ENCODE measurements at regions not wholly inside any gene's neighbourhood (a gene's known extent, or its start where the extent isn't known, plus 50 kb on each side); places are given as distances from the start of the nearest gene placed in this dataset.

DNA sequence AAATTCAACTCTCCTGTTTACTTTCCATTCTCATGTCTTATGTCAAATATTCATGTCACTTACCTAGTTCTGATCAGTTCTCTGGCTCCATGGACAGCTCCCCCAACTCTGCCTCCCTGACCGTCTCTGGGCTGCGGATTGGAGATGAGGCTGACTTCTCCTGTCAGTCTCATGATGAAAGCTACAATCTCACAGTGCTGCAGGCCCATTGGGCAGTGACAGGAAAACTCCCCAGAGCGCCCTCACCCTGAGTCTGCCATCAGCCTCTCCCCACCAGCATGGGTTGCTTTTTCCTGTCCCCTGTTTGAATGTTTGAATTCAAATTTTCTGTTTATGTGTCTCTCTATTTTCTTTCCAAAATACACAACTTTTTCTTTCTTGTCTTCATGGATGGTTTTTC lies 63.8 kb upstream of the TOP3B start:
- ChIA-PET POLR2A (no interaction called here), CTCF (no interaction called here)
- ATAC-seq (ENCODE audit: poor library complexity) (no peak), DNase-seq (no peak)
- Mint-ChIP-seq H3K4me3 (no peak overlapping the region), H3K9me3 (no peaks in the 10 kb centered on the region), H3K4me1 (ENCODE audit: low read depth) (no peaks in the 10 kb centered on the region), H3K27me3 (peaks cover 26% of the 10 kb centered on the region), H3K36me3 (ENCODE audit: low read depth) (no peaks in the 10 kb centered on the region), H3K27ac (no peak overlapping the region)
- Histone ChIP-seq H3K27ac (ENCODE audit: low read depth in 1 of 2, low read length in 2 of 2) (no peak overlapping the region), H3K27me3 (ENCODE audit: control insufficient read depth in 1 of 2, insufficient read depth in 2 of 2, low read length in 2 of 2) (peaks cover 6 to 7% of the 10 kb centered on the region in 2 experiments), H3K4me3 (ENCODE audit: low read length) (no peak overlapping the region), H3K4me1 (ENCODE audit: insufficient read depth, low read length) (no peaks in the 10 kb centered on the region), H3K36me3 (ENCODE audit: insufficient read depth, low read length) (no peaks in the 10 kb centered on the region), H3K9me3 (ENCODE audit: control insufficient read depth in 1 of 2, insufficient read depth in 1 of 2, low read length in 2 of 2) (no peaks in the 10 kb centered on the region)
- intact Hi-C loops (cut with DNase I, micrococcal nuclease), result no loop called here
- TF ChIP-seq, protein P1, sequence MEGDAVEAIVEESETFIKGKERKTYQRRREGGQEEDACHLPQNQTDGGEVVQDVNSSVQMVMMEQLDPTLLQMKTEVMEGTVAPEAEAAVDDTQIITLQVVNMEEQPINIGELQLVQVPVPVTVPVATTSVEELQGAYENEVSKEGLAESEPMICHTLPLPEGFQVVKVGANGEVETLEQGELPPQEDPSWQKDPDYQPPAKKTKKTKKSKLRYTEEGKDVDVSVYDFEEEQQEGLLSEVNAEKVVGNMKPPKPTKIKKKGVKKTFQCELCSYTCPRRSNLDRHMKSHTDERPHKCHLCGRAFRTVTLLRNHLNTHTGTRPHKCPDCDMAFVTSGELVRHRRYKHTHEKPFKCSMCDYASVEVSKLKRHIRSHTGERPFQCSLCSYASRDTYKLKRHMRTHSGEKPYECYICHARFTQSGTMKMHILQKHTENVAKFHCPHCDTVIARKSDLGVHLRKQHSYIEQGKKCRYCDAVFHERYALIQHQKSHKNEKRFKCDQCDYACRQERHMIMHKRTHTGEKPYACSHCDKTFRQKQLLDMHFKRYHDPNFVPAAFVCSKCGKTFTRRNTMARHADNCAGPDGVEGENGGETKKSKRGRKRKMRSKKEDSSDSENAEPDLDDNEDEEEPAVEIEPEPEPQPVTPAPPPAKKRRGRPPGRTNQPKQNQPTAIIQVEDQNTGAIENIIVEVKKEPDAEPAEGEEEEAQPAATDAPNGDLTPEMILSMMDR (IDR thresholded peaks at IDR 0.05), result no peak

GRCh38 chr22:22045571-22046335 lies 63.2 kb upstream of the TOP3B start:
- intact Hi-C loops (cut with DNase I, micrococcal nuclease), result no loop called here
- Mint-ChIP-seq H3K9me3 (no peaks in the 10 kb centered on the region), H3K27me3 (peaks cover 22% of the 10 kb centered on the region), H3K36me3 (ENCODE audit: low read depth) (no peaks in the 10 kb centered on the region), H3K27ac (no peak overlapping the region), H3K4me3 (no peak overlapping the region), H3K4me1 (ENCODE audit: low read depth) (no peaks in the 10 kb centered on the region)
- Histone ChIP-seq H3K36me3 (ENCODE audit: insufficient read depth, low read length) (no peaks in the 10 kb centered on the region), H3K27me3 (ENCODE audit: control insufficient read depth in 1 of 2, insufficient read depth in 2 of 2, low read length in 2 of 2) (peaks cover 6 to 7% of the 10 kb centered on the region in 2 experiments), H3K27ac (ENCODE audit: low read depth in 1 of 2, low read length in 2 of 2) (no peak overlapping the region), H3K4me3 (ENCODE audit: low read length) (no peak overlapping the region), H3K4me1 (ENCODE audit: insufficient read depth, low read length) (no peaks in the 10 kb centered on the region), H3K9me3 (ENCODE audit: control insufficient read depth in 1 of 2, insufficient read depth in 1 of 2, low read length in 2 of 2) (no peaks in the 10 kb centered on the region)
- ATAC-seq (ENCODE audit: poor library complexity) (no peak), DNase-seq (no peak)
- TF ChIP-seq, protein P1 (IDR thresholded peaks at IDR 0.05), result no peak
- CTCF ChIA-PET, result interaction anchor here (1.3 kb wide), 1 partner anchor 15 kb away, joined by 3 read pairs; no protein-coding TSS in a partner anchor
- POLR2A ChIA-PET, result no interaction called here

- Mint-ChIP-seq H3K36me3 (ENCODE audit: low read depth) (no peaks in the 10 kb centered on the region), H3K4me1 (ENCODE audit: low read depth) (no peaks in the 10 kb centered on the region), H3K27me3 (peaks cover 29% of the 10 kb centered on the region), H3K4me3 (no peak overlapping the region), H3K9me3 (no peaks in the 10 kb centered on the region), H3K27ac (no peak overlapping the region)
- ChIA-PET POLR2A (no interaction called here), CTCF (interaction anchor here (1.3 kb wide), 1 partner anchor 16 kb away, joined by 3 read pairs; no protein-coding TSS in a partner anchor)
- no peaks in the 10 kb centered on the region for H3K4me1 ChIP-seq (ENCODE audit: insufficient read depth, low read length)
- intact Hi-C loops (cut with DNase I, micrococcal nuclease), result no loop called here
- no peak for DNase-seq
- peaks cover 4 to 7% of the 10 kb centered on the region in 2 experiments for H3K27me3 ChIP-seq (ENCODE audit: control insufficient read depth in 1 of 2, insufficient read depth in 2 of 2, low read length in 2 of 2)
- H3K9me3 ChIP-seq (ENCODE audit: control insufficient read depth in 1 of 2, insufficient read depth in 1 of 2, low read length in 2 of 2), result no peaks in the 10 kb centered on the region
- TF ChIP-seq, protein P1 (IDR thresholded peaks at IDR 0.05), result no peak
- H3K4me3 ChIP-seq (ENCODE audit: low read length), result no peak overlapping the region
- ATAC-seq (ENCODE audit: poor library complexity), result no peak
- H3K36me3 ChIP-seq (ENCODE audit: insufficient read depth, low read length), result no peaks in the 10 kb centered on the region
- H3K27ac ChIP-seq (ENCODE audit: low read depth in 1 of 2, low read length in 2 of 2), result no peak overlapping the region
Measured at GRCh38 chr22:22044153-22044552, 61.6 kb upstream of the TOP3B start.

Data from CD4-positive, alpha-beta T cell (primary cell).